Keratinocyte (primary cell): ENCODE measurements at regions not wholly inside any gene's neighbourhood (a gene's known extent, or its start where the extent isn't known, plus 50 kb on each side); places are given as distances from the start of the nearest gene placed in this dataset.

Experiments used
- DNase-seq: peaks from one replicate; pipeline ENCODE4 v3.0.0-alpha.2; 2011; ENCODE audit warnings: low read depth, missing footprints, low spot score
- FAIRE-seq: peaks from 2 replicates; lab custom pipeline; 2011; peaks lifted over from hg19 to GRCh38; lab: Jason Lieb, UNC
- H2AFZ ChIP-seq: 2 replicates; pipeline ENCODE4 v1.6.0; 2012; ENCODE audit warnings: low read length, control low read depth, inconsistent platforms; ENCODE audit not compliant: control insufficient read depth
- H3K27ac ChIP-seq: 2 replicates; pipeline ENCODE4 v1.5.1; 2011; ENCODE audit warnings: low read length; ENCODE audit not compliant: control insufficient read depth, insufficient read depth
- H3K27me3 ChIP-seq: 3 replicates; pipeline ENCODE4 v1.6.0; 2011; ENCODE audit warnings: low read length; ENCODE audit not compliant: control insufficient read depth, insufficient read depth; ENCODE audit errors: extremely low read depth
- H3K36me3 ChIP-seq, 2 experiments: 2 replicates in 1 of 2; 3 replicates in 1 of 2; pipeline ENCODE4 v1.5.1; 2011; ENCODE audit warnings: low read length in 2 of 2, mild to moderate bottlenecking in 1 of 2; ENCODE audit not compliant: control insufficient read depth in 2 of 2, insufficient read depth in 2 of 2; ENCODE audit errors: extremely low read depth in 1 of 2
- H3K4me1 ChIP-seq: 3 replicates; pipeline ENCODE4 v1.5.1; 2011; ENCODE audit warnings: low read length; ENCODE audit not compliant: control insufficient read depth, insufficient read depth; ENCODE audit errors: extremely low read depth
- H3K4me2 ChIP-seq: 3 replicates; pipeline ENCODE4 v1.6.0; 2011; ENCODE audit warnings: low read depth, low read length; ENCODE audit not compliant: control insufficient read depth, insufficient read depth; ENCODE audit errors: extremely low read depth
- H3K4me3 ChIP-seq, 3 experiments: fragments of 200-600 bp in 1 of 3; sonication (generic) in 1 of 3; 2 replicates in 2 of 3; 3 replicates in 1 of 3; pipeline ENCODE4 v1.5.1; 2011 to 2016; ENCODE audit warnings: low read length in 3 of 3, mild to moderate bottlenecking in 3 of 3, control low read depth in 2 of 3, inconsistent platforms in 1 of 3, low read depth in 1 of 3, mixed read lengths in 1 of 3, mixed run types in 1 of 3, moderate library complexity in 1 of 3; ENCODE audit not compliant: control insufficient read depth in 2 of 3, insufficient read depth in 2 of 3; ENCODE audit errors: extremely low read depth in 1 of 3
- H3K79me2 ChIP-seq: 2 replicates; pipeline ENCODE4 v1.6.0; 2012; ENCODE audit warnings: low read length; ENCODE audit not compliant: control insufficient read depth, insufficient read depth
- H3K9ac ChIP-seq: 3 replicates; pipeline ENCODE4 v1.6.0; 2011; ENCODE audit warnings: low read length; ENCODE audit not compliant: control insufficient read depth, insufficient read depth; ENCODE audit errors: extremely low read depth
- H3K9me1 ChIP-seq: 3 replicates; pipeline ENCODE4 v1.6.0; 2011; ENCODE audit warnings: low read length; ENCODE audit not compliant: control insufficient read depth, insufficient read depth; ENCODE audit errors: extremely low read depth
- H3K9me3 ChIP-seq: 2 replicates; pipeline ENCODE4 v1.5.1; 2012; ENCODE audit warnings: low read depth, low read length; ENCODE audit not compliant: control insufficient read depth
- H4K20me1 ChIP-seq: 3 replicates; pipeline ENCODE4 v1.6.0; 2011; ENCODE audit warnings: low read length; ENCODE audit not compliant: control insufficient read depth, insufficient read depth; ENCODE audit errors: extremely low read depth
- EZH2 ChIP-seq: IDR thresholded peaks from one replicate; pipeline ENCODE4 v1.6.1; 2012; ENCODE audit warnings: inconsistent platforms, mild to moderate bottlenecking, low read length, moderate library complexity
- dilution Hi-C: fragments of 300-500 bp; cut with MboI; formaldehyde crosslinking; loops from one replicate; pipeline ENCODE4 v1.7.0; 2020; ENCODE audit warnings: low sequenced_read_pairs; ENCODE audit not compliant: extremely low pct_ligation_motif_present
- TF ChIP-seq, protein P1 (sequence below), 3 experiments: IDR thresholded peaks in 1 of 3; conservative IDR thresholded peaks in 1 of 3; optimal IDR thresholded peaks in 1 of 3; 2 replicates in 2 of 3; 3 replicates in 1 of 3; pipeline versions ENCODE3 to v1.5.1; 2011; ENCODE audit warnings: low read length in 3 of 3, mild to moderate bottlenecking in 3 of 3, moderate library complexity in 2 of 3, control low read depth in 1 of 3, inconsistent platforms in 1 of 3; ENCODE audit not compliant: insufficient read depth in 2 of 3; ENCODE audit errors: extremely low read depth in 1 of 3

DNA sequence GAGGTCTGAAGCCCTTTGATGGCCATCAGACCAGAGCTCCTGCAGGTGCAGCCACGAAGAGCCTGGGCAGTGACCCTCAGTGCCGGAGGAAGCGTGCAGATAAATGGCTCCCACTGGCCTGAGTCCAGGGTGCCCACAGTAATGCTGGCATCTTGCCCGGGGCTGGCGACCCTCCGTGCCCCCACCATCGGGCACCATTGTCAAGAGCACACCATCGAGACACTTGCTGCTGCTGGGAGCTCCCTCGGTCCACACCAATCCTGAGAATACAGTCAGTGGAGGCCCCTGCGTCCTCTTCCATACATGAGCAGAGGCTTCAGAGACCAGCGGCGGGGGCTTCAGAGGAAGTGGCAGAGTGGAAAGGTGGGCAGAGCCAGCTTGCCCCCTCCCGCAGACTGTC is 1448.3 kb downstream of the BRD1 start:
- Histone ChIP-seq H3K9me3 (peaks cover 13% of the 10 kb centered on the region), H3K4me2 (no peak overlapping the region), H3K9me1 (no peaks in the 10 kb centered on the region), H3K9ac (no peak overlapping the region), H3K79me2 (no peaks in the 10 kb centered on the region), H3K4me1 (no peaks in the 10 kb centered on the region), H2AFZ (no peak overlapping the region), H3K27me3 (no peaks in the 10 kb centered on the region), H4K20me1 (no peaks in the 10 kb centered on the region), H3K4me3 (no peak overlapping the region), H3K36me3 (no peaks in the 10 kb centered on the region), H3K27ac (no peak overlapping the region)
- dilution Hi-C loops, result no loop called here
- DNase-seq (no peak), FAIRE-seq (no peak)
- TF ChIP-seq, protein P1, sequence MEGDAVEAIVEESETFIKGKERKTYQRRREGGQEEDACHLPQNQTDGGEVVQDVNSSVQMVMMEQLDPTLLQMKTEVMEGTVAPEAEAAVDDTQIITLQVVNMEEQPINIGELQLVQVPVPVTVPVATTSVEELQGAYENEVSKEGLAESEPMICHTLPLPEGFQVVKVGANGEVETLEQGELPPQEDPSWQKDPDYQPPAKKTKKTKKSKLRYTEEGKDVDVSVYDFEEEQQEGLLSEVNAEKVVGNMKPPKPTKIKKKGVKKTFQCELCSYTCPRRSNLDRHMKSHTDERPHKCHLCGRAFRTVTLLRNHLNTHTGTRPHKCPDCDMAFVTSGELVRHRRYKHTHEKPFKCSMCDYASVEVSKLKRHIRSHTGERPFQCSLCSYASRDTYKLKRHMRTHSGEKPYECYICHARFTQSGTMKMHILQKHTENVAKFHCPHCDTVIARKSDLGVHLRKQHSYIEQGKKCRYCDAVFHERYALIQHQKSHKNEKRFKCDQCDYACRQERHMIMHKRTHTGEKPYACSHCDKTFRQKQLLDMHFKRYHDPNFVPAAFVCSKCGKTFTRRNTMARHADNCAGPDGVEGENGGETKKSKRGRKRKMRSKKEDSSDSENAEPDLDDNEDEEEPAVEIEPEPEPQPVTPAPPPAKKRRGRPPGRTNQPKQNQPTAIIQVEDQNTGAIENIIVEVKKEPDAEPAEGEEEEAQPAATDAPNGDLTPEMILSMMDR (optimal IDR thresholded peaks at IDR 0.05 in 1 of 3, IDR thresholded peaks at IDR 0.05 in 1 of 3, conservative IDR thresholded peaks at IDR 0.05 in 1 of 3; ENCODE audit: extremely low read depth in 1 of 3, insufficient read depth in 2 of 3, low read length in 3 of 3), result no peak
- no peak for TF ChIP-seq EZH2

DNA sequence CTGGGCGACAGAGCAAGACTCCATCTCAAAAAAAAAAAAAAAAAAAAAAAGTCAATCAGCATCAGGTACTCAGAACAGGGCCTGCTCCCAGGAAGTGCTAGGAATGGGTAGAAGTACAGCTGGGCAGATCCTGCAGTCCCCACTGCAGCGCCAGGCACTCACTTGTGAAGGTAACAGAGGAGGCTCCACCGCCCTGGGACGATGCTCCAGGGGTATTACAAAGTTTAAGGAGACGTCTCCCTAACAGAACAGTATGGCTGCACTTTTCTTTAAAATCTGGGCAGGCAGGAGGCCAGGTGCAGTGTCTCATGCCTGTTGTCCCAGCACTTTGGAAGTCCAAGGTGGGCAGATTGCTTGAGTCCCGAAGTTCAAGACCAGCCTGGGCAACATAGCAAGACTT is 1449.0 kb downstream of the BRD1 start:
- Histone ChIP-seq H4K20me1 (no peaks in the 10 kb centered on the region), H3K27ac (no peak overlapping the region), H3K9me3 (peaks cover 10% of the 10 kb centered on the region), H3K4me3 (no peak overlapping the region), H3K9ac (no peak overlapping the region), H3K4me1 (no peaks in the 10 kb centered on the region), H3K27me3 (no peaks in the 10 kb centered on the region), H2AFZ (no peak overlapping the region), H3K36me3 (no peaks in the 10 kb centered on the region), H3K79me2 (no peaks in the 10 kb centered on the region), H3K9me1 (no peaks in the 10 kb centered on the region), H3K4me2 (no peak overlapping the region)
- no peak for TF ChIP-seq EZH2
- TF ChIP-seq, protein P1 (optimal IDR thresholded peaks at IDR 0.05 in 1 of 3, IDR thresholded peaks at IDR 0.05 in 1 of 3, conservative IDR thresholded peaks at IDR 0.05 in 1 of 3; ENCODE audit: extremely low read depth in 1 of 3, insufficient read depth in 2 of 3, low read length in 3 of 3), result no peak
- DNase-seq, result no peak
- dilution Hi-C loops, result no loop called here
- no peak for FAIRE-seq
